Fibroblast of lung (primary cell): ENCODE measurements at regions not wholly inside any gene's neighbourhood (a gene's known extent, or its start where the extent isn't known, plus 50 kb on each side); places are given as distances from the start of the nearest gene placed in this dataset.
"Not testable (repeated sequence)": the region's sequence is repeated elsewhere in the genome, so short reads cannot be mapped to it uniquely, and the experiment has no call there.

Source experiments
- DNase-seq, 2 donors: peaks; one replicate each; pipeline versions ENCODE4 v3.0.0 to v3.0.0-alpha.2; 2010; ENCODE audit warnings: low read depth in 2 of 2
- H2AFZ ChIP-seq: 2 replicates; pipeline ENCODE4 v1.5.1; 2012; ENCODE audit warnings: low read length, control low read depth, inconsistent platforms
- H3K27ac ChIP-seq: 2 replicates; pipeline ENCODE4 v1.5.1; 2011; ENCODE audit warnings: low read length, control low read depth; ENCODE audit not compliant: insufficient read depth
- H3K27me3 ChIP-seq: 2 replicates; pipeline ENCODE4 v1.5.1; 2011; ENCODE audit warnings: mild to moderate bottlenecking, low read length; ENCODE audit not compliant: control insufficient read depth, insufficient read depth
- H3K36me3 ChIP-seq: 2 replicates; pipeline ENCODE4 v1.5.1; 2011; ENCODE audit warnings: low read length; ENCODE audit not compliant: control insufficient read depth, insufficient read depth
- H3K4me1 ChIP-seq: 2 replicates; pipeline ENCODE4 v1.5.1; 2011; ENCODE audit warnings: low read length; ENCODE audit not compliant: control insufficient read depth, insufficient read depth; ENCODE audit errors: extremely low read depth
- H3K4me2 ChIP-seq: 2 replicates; pipeline ENCODE4 v1.5.1; 2011; ENCODE audit warnings: low read length, control low read depth; ENCODE audit not compliant: insufficient read depth; ENCODE audit errors: extremely low read depth
- H3K4me3 ChIP-seq, 4 experiments: fragments of 200-600 bp in 1 of 4; sonication (generic) in 1 of 4; replicated peaks in 1 of 4; 2 replicates each; pipeline ENCODE4 v1.5.1; 2011 to 2016; ENCODE audit warnings: low read length in 4 of 4, low read depth in 3 of 4, mild to moderate bottlenecking in 3 of 4, control low read depth in 2 of 4, inconsistent platforms in 1 of 4, mixed read lengths in 1 of 4; ENCODE audit not compliant: insufficient read depth in 1 of 4; ENCODE audit errors: control extremely low read depth in 1 of 4
- H3K79me2 ChIP-seq: 2 replicates; pipeline ENCODE4 v1.5.1; 2012; ENCODE audit warnings: mild to moderate bottlenecking, low read length, inconsistent platforms; ENCODE audit not compliant: control insufficient read depth, insufficient read depth
- H3K9ac ChIP-seq: 2 replicates; pipeline ENCODE4 v1.5.1; 2011; ENCODE audit warnings: mild to moderate bottlenecking, low read length, control low read depth; ENCODE audit not compliant: insufficient read depth
- H3K9me3 ChIP-seq: 2 replicates; pipeline ENCODE4 v1.5.1; 2012; ENCODE audit warnings: low read depth, low read length; ENCODE audit not compliant: control insufficient read depth, insufficient read depth
- H4K20me1 ChIP-seq: 2 replicates; pipeline ENCODE4 v1.5.1; 2011; ENCODE audit warnings: low read length; ENCODE audit not compliant: control insufficient read depth, insufficient read depth; ENCODE audit errors: extremely low read depth
- CTCF ChIP-seq, 2 donors: IDR thresholded peaks in 1 of 2; conservative IDR thresholded peaks in 1 of 2; 1 replicate in 1 of 2; 2 replicates in 1 of 2; pipeline ENCODE4 v1.5.1; 2011 to 2012; ENCODE audit warnings: low read length in 2 of 2, control low read depth in 1 of 2, inconsistent platforms in 1 of 2, low read depth in 1 of 2, mild to moderate bottlenecking in 1 of 2
- EZH2 ChIP-seq: IDR thresholded peaks from 2 replicates; pipeline ENCODE4 v1.5.1; 2012; ENCODE audit warnings: low read length, control low read depth, mild to moderate bottlenecking; ENCODE audit errors: missing control alignments

- Histone ChIP-seq H2AFZ (no peak overlapping the region), H3K27me3 (no peaks in the 10 kb centered on the region), H3K4me3 (no peak overlapping the region), H3K79me2 (no peaks in the 10 kb centered on the region), H3K27ac (no peak overlapping the region), H3K4me1 (no peaks in the 10 kb centered on the region), H3K4me2 (no peak overlapping the region), H3K9me3 (no peaks in the 10 kb centered on the region), H3K9ac (no peak overlapping the region), H3K36me3 (no peaks in the 10 kb centered on the region), H4K20me1 (no peaks in the 10 kb centered on the region)
- no peak for TF ChIP-seq CTCF (conservative IDR thresholded peaks at IDR 0.05 in 1 of 2, IDR thresholded peaks at IDR 0.05 in 1 of 2; ENCODE audit: low read depth in 1 of 2, low read length in 2 of 2)
- TF ChIP-seq EZH2 = no peak
- DNase-seq = no peak
Measured at GRCh38 chr20:60788070-60788469, 464.0 kb upstream of the CDH4 start.

- no peak for DNase-seq
- H4K20me1 ChIP-seq = no peaks in the 10 kb centered on the region
- no peaks in the 10 kb centered on the region for H3K79me2 ChIP-seq
- H3K4me1 ChIP-seq = no peaks in the 10 kb centered on the region
- no peak overlapping the region for H3K9ac ChIP-seq
- TF ChIP-seq CTCF (conservative IDR thresholded peaks at IDR 0.05 in 1 of 2, IDR thresholded peaks at IDR 0.05 in 1 of 2; ENCODE audit: low read depth in 1 of 2, low read length in 2 of 2) = no peak
- no peak for TF ChIP-seq EZH2
- no peak overlapping the region for H2AFZ ChIP-seq
- H3K4me3 ChIP-seq = no peak overlapping the region
- H3K4me2 ChIP-seq = no peak overlapping the region
- H3K36me3 ChIP-seq = no peaks in the 10 kb centered on the region
- H3K27me3 ChIP-seq = no peaks in the 10 kb centered on the region
- H3K9me3 ChIP-seq = no peaks in the 10 kb centered on the region
- no peak overlapping the region for H3K27ac ChIP-seq
Measured at GRCh38 chr20:60789399-60789798, 462.7 kb upstream of the CDH4 start.

- not testable (repeated sequence) for H3K27ac ChIP-seq, H3K4me1 ChIP-seq, H2AFZ ChIP-seq, H3K4me3 ChIP-seq, H3K79me2 ChIP-seq, H3K4me2 ChIP-seq, DNase-seq, H3K9me3 ChIP-seq, H3K36me3 ChIP-seq, H3K27me3 ChIP-seq, H4K20me1 ChIP-seq, H3K9ac ChIP-seq
Measured at GRCh38 chr20:60790339-60790738, 461.7 kb upstream of the CDH4 start.

GRCh38 chr20:60791823-60792222 lies 460.2 kb upstream of the CDH4 start:
- TF ChIP-seq EZH2 (no peak), CTCF (conservative IDR thresholded peaks at IDR 0.05 in 1 of 2, IDR thresholded peaks at IDR 0.05 in 1 of 2; ENCODE audit: low read depth in 1 of 2, low read length in 2 of 2) (no peak)
- H3K4me3 ChIP-seq = no peak overlapping the region
- H2AFZ ChIP-seq = no peak overlapping the region
- no peaks in the 10 kb centered on the region for H3K9me3 ChIP-seq
- H3K4me2 ChIP-seq = no peak overlapping the region
- H3K79me2 ChIP-seq = no peaks in the 10 kb centered on the region
- H3K4me1 ChIP-seq = no peaks in the 10 kb centered on the region
- H3K27me3 ChIP-seq = no peaks in the 10 kb centered on the region
- H3K9ac ChIP-seq = no peak overlapping the region
- no peaks in the 10 kb centered on the region for H3K36me3 ChIP-seq
- no peak for DNase-seq
- no peaks in the 10 kb centered on the region for H4K20me1 ChIP-seq
- no peak overlapping the region for H3K27ac ChIP-seq
